Neural crest cell (in vitro differentiated cells): ENCODE measurements at regions not wholly inside any gene's neighbourhood (a gene's known extent, or its start where the extent isn't known, plus 50 kb on each side); places are given as distances from the start of the nearest gene placed in this dataset.

Experiments used
- DNase-seq: peaks from one replicate; pipeline ENCODE4 v3.0.0; 2021; ENCODE audit warnings: low read depth, mixed read lengths, low spot score
- H3K27ac Mint-ChIP-seq: one replicate; pipeline ENCODE4 v1.8.0; 2021; ENCODE audit warnings: mild to moderate bottlenecking, mixed read lengths; ENCODE audit not compliant: unreplicated experiment
- H3K27me3 Mint-ChIP-seq: 2 replicates; pipeline ENCODE4 v1.8.0; 2021; ENCODE audit warnings: low read depth, mild to moderate bottlenecking, mixed read lengths
- H3K36me3 Mint-ChIP-seq: 2 replicates; pipeline ENCODE4 v1.8.0; 2021; ENCODE audit warnings: low read depth, mild to moderate bottlenecking, mixed read lengths
- H3K4me1 Mint-ChIP-seq: 2 replicates; pipeline ENCODE4 v1.8.0; 2021; ENCODE audit warnings: mixed read lengths
- H3K4me3 Mint-ChIP-seq: one replicate; pipeline ENCODE4 v1.8.0; 2021; ENCODE audit warnings: mild to moderate bottlenecking, mixed read lengths
- H3K9me3 Mint-ChIP-seq: 2 replicates; pipeline ENCODE4 v1.8.0; 2021; ENCODE audit warnings: mixed read lengths
- CTCF ChIP-seq: fragments of 200-600 bp; sonication (generic); conservative IDR thresholded peaks from 2 replicates; pipeline ENCODE4 v1.5.0; 2021; ENCODE audit warnings: antibody characterized with exemption, mild to moderate bottlenecking

- Mint-ChIP-seq H3K27ac (no peak overlapping the region), H3K4me1 (peaks cover 5% of the 10 kb centered on the region), H3K27me3 (no peaks in the 10 kb centered on the region), H3K9me3 (peaks cover 3% of the 10 kb centered on the region), H3K36me3 (no peaks in the 10 kb centered on the region), H3K4me3 (no peak overlapping the region)
- no peak for DNase-seq
- no peak for TF ChIP-seq CTCF
These were observed 212.3 kb downstream of the MTERF1 start for GRCh38 chr7:91668217-91668616.

GRCh38 chr7:91671245-91671644 lies 209.3 kb downstream of the MTERF1 start:
- no peak overlapping the region for H3K27ac Mint-ChIP-seq

DNA sequence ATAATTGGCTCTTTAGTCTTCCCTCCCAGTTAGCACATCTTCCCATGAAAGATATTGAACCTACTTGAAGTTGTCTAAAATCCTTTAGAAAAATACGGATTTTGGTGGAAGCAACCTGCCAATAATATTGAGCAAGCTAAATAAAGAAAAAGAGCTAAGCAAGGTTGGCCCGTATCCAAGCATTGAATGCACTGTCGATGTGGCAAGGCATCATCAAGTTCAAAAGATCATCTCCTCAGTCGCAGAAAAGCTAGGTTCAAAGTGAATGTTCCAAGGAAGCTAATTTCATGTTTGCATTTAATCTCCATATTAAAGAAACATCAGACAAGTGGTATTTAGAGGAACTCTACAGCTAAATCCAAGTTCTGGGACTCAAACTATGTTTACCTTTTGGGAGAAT lies 206.0 kb downstream of the MTERF1 start:
- no peaks in the 10 kb centered on the region for H3K27me3 Mint-ChIP-seq
- TF ChIP-seq CTCF: no peak
- no peak overlapping the region for H3K4me3 Mint-ChIP-seq
- H3K4me1 Mint-ChIP-seq: peaks cover 5% of the 10 kb centered on the region
- no peak overlapping the region for H3K27ac Mint-ChIP-seq
- H3K9me3 Mint-ChIP-seq: peaks cover 8% of the 10 kb centered on the region
- H3K36me3 Mint-ChIP-seq: no peaks in the 10 kb centered on the region
- no peak for DNase-seq

More at GRCh38 chr7:91671245-91671644, 209.3 kb downstream of the MTERF1 start:
- Mint-ChIP-seq H3K9me3 (no peaks in the 10 kb centered on the region), H3K4me3 (no peak overlapping the region), H3K36me3 (no peaks in the 10 kb centered on the region), H3K27me3 (no peaks in the 10 kb centered on the region), H3K4me1 (peaks cover 5% of the 10 kb centered on the region)
- no peak for TF ChIP-seq CTCF
- no peak for DNase-seq

GRCh38 chr7:91681718-91682117 lies 198.8 kb downstream of the MTERF1 start:
- Mint-ChIP-seq H3K27ac (no peak overlapping the region), H3K36me3 (peaks cover 13% of the 10 kb centered on the region), H3K27me3 (no peaks in the 10 kb centered on the region), H3K9me3 (peaks cover 23% of the 10 kb centered on the region), H3K4me3 (no peak overlapping the region), H3K4me1 (no peaks in the 10 kb centered on the region)
- no peak for DNase-seq
- no peak for TF ChIP-seq CTCF

DNA sequence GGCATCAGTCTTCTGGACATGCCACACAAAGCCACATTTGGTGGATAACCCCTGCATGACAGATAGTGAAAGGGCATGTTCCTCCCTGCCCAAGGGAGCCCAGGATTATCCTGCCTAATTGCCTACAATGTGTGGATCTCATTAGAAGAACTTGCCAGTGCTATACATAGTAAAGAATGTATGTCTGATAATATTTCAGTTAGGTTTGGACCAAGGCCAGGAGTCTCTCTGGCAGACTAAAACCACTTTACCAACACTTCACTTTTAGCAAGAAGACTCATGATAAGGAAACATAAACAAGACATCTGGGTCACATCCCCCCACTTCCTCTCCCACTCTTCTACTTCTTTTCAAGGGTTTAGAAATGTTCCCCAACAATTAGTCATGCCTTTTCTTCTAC lies 196.7 kb downstream of the MTERF1 start:
- no peak overlapping the region for H3K4me3 Mint-ChIP-seq
- H3K36me3 Mint-ChIP-seq: peaks cover 13% of the 10 kb centered on the region
- DNase-seq: no peak
- no peaks in the 10 kb centered on the region for H3K4me1 Mint-ChIP-seq
- peaks cover 26% of the 10 kb centered on the region for H3K9me3 Mint-ChIP-seq
- no peak for TF ChIP-seq CTCF
- peak overlapping the region; percentile 16 for H3K27ac Mint-ChIP-seq
- no peaks in the 10 kb centered on the region for H3K27me3 Mint-ChIP-seq

DNA sequence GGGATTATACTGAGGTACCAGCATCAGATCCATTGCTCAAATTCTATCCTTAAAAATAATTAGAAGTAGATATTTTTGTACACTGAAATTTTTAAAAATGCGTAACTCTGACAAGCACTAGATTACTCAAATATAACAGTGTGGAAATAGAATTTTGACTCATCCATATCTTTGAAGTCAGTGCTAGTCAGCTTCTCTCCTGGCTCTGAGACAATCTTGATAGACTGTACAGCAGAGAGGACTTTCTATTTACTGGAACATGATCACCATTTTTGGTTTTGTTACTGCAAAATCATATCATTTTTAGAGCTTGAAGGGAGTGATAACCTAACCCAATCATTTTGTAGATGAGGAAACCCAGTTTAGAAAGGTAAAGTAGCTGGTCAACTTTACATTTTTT lies 195.0 kb downstream of the MTERF1 start:
- Mint-ChIP-seq H3K36me3 (peaks cover 5% of the 10 kb centered on the region), H3K4me1 (no peaks in the 10 kb centered on the region), H3K27me3 (no peaks in the 10 kb centered on the region), H3K27ac (no peak overlapping the region), H3K4me3 (no peak overlapping the region), H3K9me3 (peaks cover 12% of the 10 kb centered on the region)
- no peak for TF ChIP-seq CTCF
- no peak for DNase-seq
